WERI-Rb-1 (cell line): ENCODE measurements at regions not wholly inside any gene's neighbourhood (a gene's known extent, or its start where the extent isn't known, plus 50 kb on each side); places are given as distances from the start of the nearest gene placed in this dataset.
"Not testable (repeated sequence)": the region's sequence is repeated elsewhere in the genome, so short reads cannot be mapped to it uniquely, and the experiment has no call there.

Source experiments
- DNase-seq: peaks from one replicate; pipeline ENCODE4 v3.0.0-alpha.2; 2020
- H3K27ac ChIP-seq: fragments of 250-450 bp; sonication (Bioruptor Pico); 2 replicates; pipeline ENCODE4 v1.5.1; 2020; ENCODE audit warnings: mild to moderate bottlenecking, moderate library complexity
- H3K27me3 ChIP-seq: fragments of 250-450 bp; sonication (Bioruptor Pico); 2 replicates; pipeline ENCODE4 v1.5.1; 2021; ENCODE audit warnings: mild to moderate bottlenecking, low read depth, moderate library complexity; ENCODE audit not compliant: insufficient read depth, severe bottlenecking
- H3K36me3 ChIP-seq: fragments of 250-450 bp; sonication (Bioruptor Pico); 2 replicates; pipeline ENCODE4 v1.5.1; 2020; ENCODE audit warnings: mild to moderate bottlenecking, moderate library complexity
- H3K4me3 ChIP-seq: 2 replicates; pipeline ENCODE4 v1.5.1; 2011; ENCODE audit warnings: low read depth, mild to moderate bottlenecking, control low read depth, low read length
- H3K9me3 ChIP-seq: fragments of 250-450 bp; sonication (Bioruptor Pico); 2 replicates; pipeline ENCODE4 v1.5.1; 2021; ENCODE audit warnings: mild to moderate bottlenecking, moderate library complexity; ENCODE audit not compliant: severe bottlenecking
- CTCF ChIP-seq: IDR thresholded peaks from 2 replicates; pipeline ENCODE4 v1.5.1; 2011; ENCODE audit warnings: low read depth, mild to moderate bottlenecking, control low read depth, inconsistent platforms, low read length

GRCh38 chr9:129552064-129552463 is 68.8 kb downstream of the C9orf50 start:
- no peak for TF ChIP-seq CTCF
- Histone ChIP-seq H3K27ac (no peak overlapping the region), H3K27me3 (no peaks in the 10 kb centered on the region)

GRCh38 chr9:129551393-129551973 is 69.4 kb downstream of the C9orf50 start:
- H3K36me3 ChIP-seq: no peaks in the 10 kb centered on the region
- H3K27me3 ChIP-seq: no peaks in the 10 kb centered on the region
- TF ChIP-seq CTCF: no peak
- no peak overlapping the region for H3K27ac ChIP-seq
- no peak overlapping the region for H3K4me3 ChIP-seq
- no peaks in the 10 kb centered on the region for H3K9me3 ChIP-seq
- DNase-seq: no peak

More at GRCh38 chr9:129552064-129552463, 68.8 kb downstream of the C9orf50 start:
- no peaks in the 10 kb centered on the region for H3K36me3 ChIP-seq
- H3K4me3 ChIP-seq: no peak overlapping the region
- DNase-seq: no peak
- no peaks in the 10 kb centered on the region for H3K9me3 ChIP-seq

GRCh38 chr9:129550977-129551376 is 69.9 kb downstream of the C9orf50 start:
- not testable (repeated sequence) for H3K9me3 ChIP-seq, H3K27ac ChIP-seq, H3K27me3 ChIP-seq, H3K4me3 ChIP-seq, DNase-seq, H3K36me3 ChIP-seq

- Histone ChIP-seq H3K9me3 (no peaks in the 10 kb centered on the region), H3K27me3 (no peaks in the 10 kb centered on the region), H3K36me3 (no peaks in the 10 kb centered on the region), H3K4me3 (no peak overlapping the region), H3K27ac (no peak overlapping the region)
- TF ChIP-seq CTCF: no peak
- no peak for DNase-seq
Observed at GRCh38 chr9:129550199-129550839, 70.6 kb downstream of the C9orf50 start.

- no peaks in the 10 kb centered on the region for H3K9me3 ChIP-seq
- H3K27me3 ChIP-seq: no peaks in the 10 kb centered on the region
- no peak overlapping the region for H3K27ac ChIP-seq
- H3K36me3 ChIP-seq: no peaks in the 10 kb centered on the region
- TF ChIP-seq CTCF: no peak
- DNase-seq: no peak
- H3K4me3 ChIP-seq: no peak overlapping the region
Observed at GRCh38 chr9:129549684-129550083, 71.2 kb downstream of the C9orf50 start.

- DNase-seq: no peak
- Histone ChIP-seq H3K36me3 (no peaks in the 10 kb centered on the region), H3K27ac (no peak overlapping the region), H3K9me3 (no peaks in the 10 kb centered on the region), H3K4me3 (no peak overlapping the region), H3K27me3 (no peaks in the 10 kb centered on the region)
- TF ChIP-seq CTCF: no peak
Observed at GRCh38 chr9:129549139-129549538, 71.8 kb downstream of the C9orf50 start.
